Stomach (tissue), 4 donors: ENCODE measurements at regions not wholly inside any gene's neighbourhood (a gene's known extent, or its start where the extent isn't known, plus 50 kb on each side); places are given as distances from the start of the nearest gene placed in this dataset.

Experiments used
- CTCF ChIP-seq, 7 experiments: fragments of 450-650 bp in 4 of 7; fragments of 200-600 bp in 3 of 7; sonication (generic) in 3 of 7; IDR thresholded peaks; one replicate each; pipeline ENCODE4 v1.5.1; 2016 to 2019; ENCODE audit warnings: antibody characterized with exemption in 7 of 7, control low read depth in 2 of 7, mild to moderate bottlenecking in 1 of 7
- POLR2A ChIP-seq, 4 donors: fragments of 450-650 bp; IDR thresholded peaks; one replicate each; pipeline ENCODE4 v1.6.1; 2016; ENCODE audit warnings: antibody characterized with exemption in 4 of 4, control low read depth in 2 of 4, mild to moderate bottlenecking in 1 of 4, moderate library complexity in 1 of 4
- POLR2AphosphoS5 ChIP-seq, 3 donors: sonication (generic); formaldehyde crosslinking; IDR thresholded peaks; one replicate each; pipeline ENCODE4 v1.6.1; 2016; ENCODE audit warnings: antibody characterized with exemption in 3 of 3

GRCh38 chr15:61441891-61442290 lies 212.8 kb upstream of the RORA start:
- no peak for TF ChIP-seq POLR2AphosphoS5 (IDR thresholded peaks at IDR 0.05)
- TF ChIP-seq POLR2A (IDR thresholded peaks at IDR 0.05): no peak
- TF ChIP-seq CTCF (IDR thresholded peaks at IDR 0.05): no peak
